ENCODE measurements at regions not wholly inside any gene's neighbourhood (a gene's known extent, or its start where the extent isn't known, plus 50 kb on each side); places are given as distances from the start of the nearest gene placed in this dataset.
A peak's percentile ranks its signal among the peaks of the same experiment; 100 is the strongest.

DNA sequence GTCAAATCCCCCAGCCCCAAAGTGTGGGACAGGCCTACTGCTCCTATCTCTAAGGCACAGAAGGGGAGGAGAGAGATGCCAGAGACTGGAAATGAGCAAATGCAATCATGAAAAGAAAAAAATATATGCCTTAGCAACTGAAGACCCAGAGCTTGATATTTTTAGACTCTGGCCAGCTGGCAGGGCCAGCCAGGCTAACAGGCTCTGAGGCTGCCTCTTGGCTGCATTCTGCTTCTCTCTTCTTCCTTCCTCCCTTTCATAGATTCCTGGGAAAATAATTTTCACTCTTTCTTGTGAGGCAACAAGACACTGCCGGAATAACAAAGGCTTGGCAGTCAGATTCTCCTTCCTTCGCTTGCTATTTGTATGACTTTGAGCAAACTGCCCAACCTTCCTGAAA is 209.1 kb downstream of the RAD51AP2 start:
- Histone ChIP-seq H3K4me3 (ENCODE audit: low read length) (no peak overlapping the region), H3K9ac (ENCODE audit: low read length) (no peak overlapping the region), H3K27me3 (ENCODE audit: insufficient read depth, low read depth, low read length) (no peaks in the 10 kb centered on the region), H3K36me3 (ENCODE audit: insufficient read depth, low read length) (no peaks in the 10 kb centered on the region), H3F3A (ENCODE audit: insufficient read depth, low read length, poor library complexity, severe bottlenecking) (no peaks in the 10 kb centered on the region), H3K27ac (ENCODE audit: low read length) (peak overlapping the region; percentile 24), H3K79me2 (replicated peaks; ENCODE audit: insufficient read depth, low read length) (no peaks in the 10 kb centered on the region), H3K4me2 (ENCODE audit: low read length) (no peak overlapping the region), H2AFZ (ENCODE audit: low read depth, low read length) (no peak overlapping the region), H3K9me3 (ENCODE audit: low read length) (no peaks in the 10 kb centered on the region), H4K20me1 (ENCODE audit: insufficient read depth) (no peaks in the 10 kb centered on the region), H3K9me2 (ENCODE audit: insufficient read depth, low read length) (no peaks in the 10 kb centered on the region)
- no peak for TF ChIP-seq MXI1 (conservative IDR thresholded peaks at IDR 0.05; ENCODE audit: poor library complexity, severe bottlenecking)

DNA sequence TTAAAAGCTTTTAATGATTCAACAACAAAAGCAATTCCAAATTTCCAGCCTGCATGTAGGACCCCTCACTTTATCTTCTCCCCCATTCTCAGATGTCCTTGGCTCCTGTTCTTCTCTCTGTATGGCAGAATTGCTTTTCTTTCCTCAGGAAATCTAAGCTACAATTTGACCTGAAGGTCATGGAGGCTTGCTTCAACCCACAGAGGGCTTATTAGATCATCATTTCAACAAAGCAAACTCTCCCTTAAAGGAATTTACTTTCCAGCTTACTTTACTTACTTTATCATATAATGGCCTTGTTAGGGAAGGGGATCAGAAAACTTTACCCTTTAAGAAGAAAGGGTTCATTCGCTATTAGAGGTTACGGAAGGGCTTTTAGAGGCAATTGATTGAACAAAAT is 211.5 kb downstream of the RAD51AP2 start:
- no peak for TF ChIP-seq POLR2AphosphoS5 (IDR thresholded peaks at IDR 0.05)
- H4K20me1 ChIP-seq (ENCODE audit: insufficient read depth): no peaks in the 10 kb centered on the region
- no peaks in the 10 kb centered on the region for H3K9me3 ChIP-seq (ENCODE audit: low read length)
- no peaks in the 10 kb centered on the region for H3K79me2 ChIP-seq (replicated peaks; ENCODE audit: insufficient read depth, low read length)
- no peak overlapping the region for H3K9ac ChIP-seq (ENCODE audit: low read length)
- H3F3A ChIP-seq (ENCODE audit: insufficient read depth, low read length, poor library complexity, severe bottlenecking): no peaks in the 10 kb centered on the region
- H3K27me3 ChIP-seq (ENCODE audit: insufficient read depth, low read depth, low read length): no peaks in the 10 kb centered on the region
- H3K36me3 ChIP-seq (ENCODE audit: insufficient read depth, low read length): no peaks in the 10 kb centered on the region
- no peak overlapping the region for H3K4me3 ChIP-seq (ENCODE audit: low read length)
- no peaks in the 10 kb centered on the region for H3K9me2 ChIP-seq (ENCODE audit: insufficient read depth, low read length)
- H3K4me2 ChIP-seq (ENCODE audit: low read length): no peak overlapping the region
- H2AFZ ChIP-seq (ENCODE audit: low read depth, low read length): no peak overlapping the region
- no peak overlapping the region for H3K27ac ChIP-seq (ENCODE audit: low read length)

DNA sequence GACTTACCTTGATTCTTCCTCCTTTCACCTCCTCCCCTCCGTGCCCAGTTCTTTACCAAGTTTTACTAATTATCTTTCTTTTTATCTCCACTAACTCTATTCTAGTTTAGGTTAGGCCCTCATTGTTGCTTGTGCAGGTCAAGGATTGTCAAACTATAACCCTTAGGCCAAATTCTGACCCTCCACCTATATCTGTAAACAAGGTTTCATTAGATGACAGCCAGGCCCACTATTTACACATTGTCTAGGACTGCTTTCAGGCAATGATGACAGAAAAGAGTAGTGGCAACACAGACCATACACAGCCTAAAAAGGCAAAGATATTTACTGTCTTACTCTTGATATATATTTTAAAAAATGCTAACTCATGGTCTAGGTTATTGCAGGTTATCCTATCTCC is 212.0 kb downstream of the RAD51AP2 start:
- no peaks in the 10 kb centered on the region for H3K36me3 ChIP-seq (ENCODE audit: insufficient read depth, low read length)
- no peaks in the 10 kb centered on the region for H3K79me2 ChIP-seq (replicated peaks; ENCODE audit: insufficient read depth, low read length)
- H3K9ac ChIP-seq (ENCODE audit: low read length): no peak overlapping the region
- no peak overlapping the region for H3K27ac ChIP-seq (ENCODE audit: low read length)
- TF ChIP-seq TAF1 (IDR thresholded peaks at IDR 0.05; ENCODE audit: low read depth) (no peak), MXI1 (conservative IDR thresholded peaks at IDR 0.05; ENCODE audit: poor library complexity, severe bottlenecking) (no peak), EZH2 (IDR thresholded peaks at IDR 0.05; ENCODE audit: borderline replicate concordance, insufficient read depth, low read length, poor library complexity, severe bottlenecking) (no peak), EP300 (conservative IDR thresholded peaks at IDR 0.05; ENCODE audit: poor library complexity, severe bottlenecking) (no peak), SMC3 (conservative IDR thresholded peaks at IDR 0.05; ENCODE audit: poor library complexity) (no peak), POLR2AphosphoS5 (IDR thresholded peaks at IDR 0.05) (no peak)
- TF ChIP-seq, protein P1, sequence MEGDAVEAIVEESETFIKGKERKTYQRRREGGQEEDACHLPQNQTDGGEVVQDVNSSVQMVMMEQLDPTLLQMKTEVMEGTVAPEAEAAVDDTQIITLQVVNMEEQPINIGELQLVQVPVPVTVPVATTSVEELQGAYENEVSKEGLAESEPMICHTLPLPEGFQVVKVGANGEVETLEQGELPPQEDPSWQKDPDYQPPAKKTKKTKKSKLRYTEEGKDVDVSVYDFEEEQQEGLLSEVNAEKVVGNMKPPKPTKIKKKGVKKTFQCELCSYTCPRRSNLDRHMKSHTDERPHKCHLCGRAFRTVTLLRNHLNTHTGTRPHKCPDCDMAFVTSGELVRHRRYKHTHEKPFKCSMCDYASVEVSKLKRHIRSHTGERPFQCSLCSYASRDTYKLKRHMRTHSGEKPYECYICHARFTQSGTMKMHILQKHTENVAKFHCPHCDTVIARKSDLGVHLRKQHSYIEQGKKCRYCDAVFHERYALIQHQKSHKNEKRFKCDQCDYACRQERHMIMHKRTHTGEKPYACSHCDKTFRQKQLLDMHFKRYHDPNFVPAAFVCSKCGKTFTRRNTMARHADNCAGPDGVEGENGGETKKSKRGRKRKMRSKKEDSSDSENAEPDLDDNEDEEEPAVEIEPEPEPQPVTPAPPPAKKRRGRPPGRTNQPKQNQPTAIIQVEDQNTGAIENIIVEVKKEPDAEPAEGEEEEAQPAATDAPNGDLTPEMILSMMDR (IDR thresholded peaks at IDR 0.05; ENCODE audit: poor library complexity, severe bottlenecking): no peak
- no peaks in the 10 kb centered on the region for H4K20me1 ChIP-seq (ENCODE audit: insufficient read depth)
- no peak overlapping the region for H3K4me2 ChIP-seq (ENCODE audit: low read length)
- H3K27me3 ChIP-seq (ENCODE audit: insufficient read depth, low read depth, low read length): no peaks in the 10 kb centered on the region
- no peaks in the 10 kb centered on the region for H3K9me2 ChIP-seq (ENCODE audit: insufficient read depth, low read length)
- H3K9me3 ChIP-seq (ENCODE audit: low read length): no peaks in the 10 kb centered on the region
- no peak overlapping the region for H2AFZ ChIP-seq (ENCODE audit: low read depth, low read length)
- no peaks in the 10 kb centered on the region for H3F3A ChIP-seq (ENCODE audit: insufficient read depth, low read length, poor library complexity, severe bottlenecking)
- no peak overlapping the region for H3K4me3 ChIP-seq (ENCODE audit: low read length)

DNA sequence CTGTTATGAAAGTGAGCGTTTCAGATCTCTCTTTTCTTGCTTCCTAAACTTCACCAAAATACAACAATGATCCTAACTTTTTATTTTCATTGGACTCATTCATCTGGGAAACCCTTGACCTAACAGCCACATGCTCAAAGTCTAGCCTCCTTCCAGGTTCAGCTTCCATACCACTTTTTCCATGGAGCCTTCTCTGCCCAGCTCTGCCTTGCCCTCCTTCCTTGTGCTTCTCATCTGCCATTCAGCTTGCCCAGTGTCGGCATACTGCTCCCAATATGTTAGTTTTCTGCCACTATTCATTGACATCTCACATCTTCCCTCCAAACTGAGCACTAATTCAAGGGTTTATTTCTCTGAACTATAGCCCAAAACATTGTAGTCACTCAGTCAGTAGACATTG is 214.7 kb downstream of the RAD51AP2 start:
- no peaks in the 10 kb centered on the region for H3K27me3 ChIP-seq (ENCODE audit: insufficient read depth, low read depth, low read length)
- no peaks in the 10 kb centered on the region for H3F3A ChIP-seq (ENCODE audit: insufficient read depth, low read length, poor library complexity, severe bottlenecking)
- H3K27ac ChIP-seq (ENCODE audit: low read length): no peak overlapping the region
- H2AFZ ChIP-seq (ENCODE audit: low read depth, low read length): no peak overlapping the region
- H3K9me3 ChIP-seq (ENCODE audit: low read length): no peaks in the 10 kb centered on the region
- no peaks in the 10 kb centered on the region for H3K79me2 ChIP-seq (replicated peaks; ENCODE audit: insufficient read depth, low read length)
- no peak overlapping the region for H3K4me3 ChIP-seq (ENCODE audit: low read length)
- no peak overlapping the region for H3K4me2 ChIP-seq (ENCODE audit: low read length)
- H3K9me2 ChIP-seq (ENCODE audit: insufficient read depth, low read length): no peaks in the 10 kb centered on the region
- H4K20me1 ChIP-seq (ENCODE audit: insufficient read depth): no peaks in the 10 kb centered on the region
- H3K9ac ChIP-seq (ENCODE audit: low read length): no peak overlapping the region
- TF ChIP-seq RAD21 (conservative IDR thresholded peaks at IDR 0.05) (no peak), EZH2 (IDR thresholded peaks at IDR 0.05; ENCODE audit: borderline replicate concordance, insufficient read depth, low read length, poor library complexity, severe bottlenecking) (no peak)
- TF ChIP-seq, protein P1 (IDR thresholded peaks at IDR 0.05; ENCODE audit: poor library complexity, severe bottlenecking): no peak
- no peaks in the 10 kb centered on the region for H3K36me3 ChIP-seq (ENCODE audit: insufficient read depth, low read length)

Measured in neural cell (in vitro differentiated cells).